Astrocyte (in vitro differentiated cells and primary cell): ENCODE measurements at regions not wholly inside any gene's neighbourhood (a gene's known extent, or its start where the extent isn't known, plus 50 kb on each side); places are given as distances from the start of the nearest gene placed in this dataset.

ENCODE experiments used
- CTCF ChIP-seq: IDR thresholded peaks from 2 replicates; pipeline ENCODE4 v1.5.1; 2011; ENCODE audit warnings: low read depth, mild to moderate bottlenecking, inconsistent platforms, low read length, moderate library complexity; ENCODE audit not compliant: insufficient read depth
- EZH2 ChIP-seq: IDR thresholded peaks from 2 replicates; pipeline ENCODE4 v1.6.1; 2012; ENCODE audit warnings: mild to moderate bottlenecking, low read length, inconsistent platforms; ENCODE audit not compliant: insufficient read depth

- TF ChIP-seq CTCF (no peak), EZH2 (no peak)
Observed at GRCh38 chr1:103337779-103338178, 187.7 kb upstream of the RNPC3 start.
